SH-SY5Y (cell line): ENCODE measurements at regions not wholly inside any gene's neighbourhood (a gene's known extent, or its start where the extent isn't known, plus 50 kb on each side); places are given as distances from the start of the nearest gene placed in this dataset.

Experiments
- GATA2 ChIP-seq: IDR thresholded peaks from 2 replicates; pipeline ENCODE4 v1.6.1; 2011; ENCODE audit warnings: mild to moderate bottlenecking, low read depth, low read length
- GATA3 ChIP-seq: IDR thresholded peaks from 2 replicates; pipeline ENCODE4 v1.6.1; 2011; ENCODE audit warnings: low read depth, mild to moderate bottlenecking, low read length, moderate library complexity

GRCh38 chr13:72556945-72557344 lies 170.5 kb downstream of the MZT1 start:
- no peak for TF ChIP-seq GATA3
- TF ChIP-seq GATA2, result no peak
